Fibroblast of peridontal ligament (primary cell): ENCODE measurements at regions not wholly inside any gene's neighbourhood (a gene's known extent, or its start where the extent isn't known, plus 50 kb on each side); places are given as distances from the start of the nearest gene placed in this dataset.
"Not testable (repeated sequence)": the region's sequence is repeated elsewhere in the genome, so short reads cannot be mapped to it uniquely, and the experiment has no call there.

Experiments
- DNase-seq: peaks from one replicate; pipeline ENCODE4 v3.0.0-alpha.2; 2010; ENCODE audit errors: extremely low read depth

GRCh38 chr3:152193673-152194267 lies 75.0 kb upstream of the MBNL1 start:
- no peak for DNase-seq

GRCh38 chr3:152195206-152195605 lies 73.5 kb upstream of the MBNL1 start:
- DNase-seq = no peak

DNA sequence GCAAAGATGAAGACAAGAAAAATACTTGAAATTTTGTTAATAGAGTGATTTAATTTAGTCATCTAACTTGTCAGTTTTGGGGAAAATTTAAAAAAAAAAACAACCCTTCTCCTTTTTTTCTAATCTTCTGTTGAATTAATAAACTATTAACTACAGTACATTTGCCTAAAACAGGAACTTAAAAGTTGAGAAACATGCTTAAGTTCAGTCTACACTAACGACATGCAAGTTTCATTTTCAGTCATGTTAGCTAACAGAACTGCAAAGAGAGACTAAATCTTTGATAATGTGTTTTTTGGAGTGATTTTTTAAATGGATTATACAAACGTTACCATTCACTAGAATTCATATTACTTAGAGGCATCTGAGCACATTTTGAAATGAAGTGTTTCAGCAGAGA lies 71.9 kb upstream of the MBNL1 start:
- peak; percentile 23 for DNase-seq

- DNase-seq = peak; percentile 35
Observed at GRCh38 chr3:152197451-152197850, 71.3 kb upstream of the MBNL1 start.

DNA sequence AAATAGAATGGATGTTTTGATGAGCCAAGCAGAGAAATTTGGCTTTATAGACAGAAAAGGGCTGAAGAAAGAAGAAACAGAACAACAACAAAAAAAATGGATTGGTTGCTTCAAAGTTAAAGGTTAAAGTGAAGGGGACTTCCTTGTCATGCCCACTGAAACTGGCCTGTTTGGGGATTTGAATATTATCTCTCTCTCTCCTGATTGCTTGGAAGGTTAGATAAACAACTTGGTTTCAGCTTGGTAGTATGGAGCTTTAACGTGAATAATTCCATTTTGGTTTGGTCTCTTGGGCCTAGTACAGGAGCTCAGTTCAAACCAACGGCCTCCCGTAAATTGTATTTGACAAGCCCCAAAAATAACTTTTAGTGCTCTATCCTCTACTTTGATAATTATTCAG lies 70.8 kb upstream of the MBNL1 start:
- DNase-seq = no peak

- no peak for DNase-seq
Observed at GRCh38 chr3:152198665-152199064, 70.1 kb upstream of the MBNL1 start.

DNA sequence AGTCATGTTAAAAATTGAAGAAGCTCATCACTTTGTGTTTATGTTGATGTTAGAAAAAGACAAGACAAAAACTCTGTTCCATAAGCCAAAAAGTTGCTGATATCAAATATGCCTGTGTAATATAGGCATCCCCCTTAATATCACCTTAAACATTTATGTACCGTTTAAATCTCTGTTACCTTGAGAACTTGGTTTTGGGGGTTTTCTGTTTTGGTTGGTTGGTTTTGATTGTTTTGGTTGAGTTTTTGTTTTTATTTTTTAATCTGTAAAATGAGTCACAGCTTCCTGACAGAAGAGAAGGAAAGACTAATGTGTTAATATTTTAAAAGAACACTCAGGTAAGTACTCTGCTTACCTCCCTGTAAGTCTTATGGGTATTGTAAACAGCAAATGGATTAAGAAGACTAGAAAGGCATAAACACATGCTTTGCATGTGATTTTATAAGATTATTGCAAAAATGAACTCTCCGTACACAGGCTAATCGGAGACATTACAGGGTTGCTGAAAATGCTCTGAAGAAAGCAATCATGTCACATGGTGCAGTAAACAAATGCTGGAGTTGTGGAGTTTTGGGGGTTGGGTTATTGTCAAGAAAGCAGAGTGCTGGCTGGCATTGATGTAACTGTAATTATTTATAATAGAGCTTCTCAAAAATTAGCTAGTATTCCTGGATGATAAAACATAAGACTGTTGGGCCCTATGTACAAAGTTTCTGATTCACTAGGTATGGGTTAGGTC lies 69.5 kb upstream of the MBNL1 start:
- no peak for DNase-seq

DNA sequence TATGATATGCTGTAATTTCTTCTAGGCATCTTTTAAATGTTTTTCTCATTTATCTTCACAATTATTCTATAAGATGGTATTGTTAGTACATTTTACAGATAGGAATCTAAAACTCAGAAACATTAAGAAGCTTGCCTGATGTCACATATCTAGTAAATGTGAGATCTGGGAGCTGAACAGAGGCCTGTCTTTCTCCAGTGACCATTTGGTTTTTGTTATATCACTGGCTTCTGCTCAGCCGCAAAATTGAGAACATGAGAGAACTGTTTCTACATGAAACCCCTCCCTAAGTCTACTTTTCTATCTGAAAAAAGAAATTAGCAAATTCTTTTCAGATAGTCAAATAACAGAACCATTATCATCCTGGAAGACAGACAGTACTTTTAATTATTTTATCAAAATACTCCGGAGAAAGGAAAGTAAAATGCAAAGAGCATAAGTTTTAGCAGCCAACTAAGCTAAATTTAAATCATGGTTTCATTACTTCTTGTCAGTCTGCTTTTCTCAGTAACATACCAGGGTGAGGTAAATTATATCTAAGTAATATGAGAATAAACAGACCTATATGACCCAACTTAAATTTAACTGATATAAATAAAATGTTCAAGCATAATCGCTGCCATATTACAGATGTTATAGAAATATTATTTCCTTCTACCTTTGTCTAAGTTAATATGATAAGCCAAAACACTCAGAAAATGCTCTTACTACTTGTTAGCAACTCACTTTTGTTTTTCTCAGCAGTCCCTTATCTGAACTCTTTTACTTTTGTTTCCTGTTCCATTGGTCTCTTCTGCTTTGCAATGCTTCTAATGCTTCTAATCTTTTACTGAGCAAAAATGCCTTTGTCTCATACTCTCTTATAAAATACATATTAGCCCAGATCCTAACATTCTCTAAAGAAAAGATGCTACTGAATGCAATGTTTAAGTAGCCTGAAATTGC lies 68.0 kb upstream of the MBNL1 start:
- no peak for DNase-seq

DNA sequence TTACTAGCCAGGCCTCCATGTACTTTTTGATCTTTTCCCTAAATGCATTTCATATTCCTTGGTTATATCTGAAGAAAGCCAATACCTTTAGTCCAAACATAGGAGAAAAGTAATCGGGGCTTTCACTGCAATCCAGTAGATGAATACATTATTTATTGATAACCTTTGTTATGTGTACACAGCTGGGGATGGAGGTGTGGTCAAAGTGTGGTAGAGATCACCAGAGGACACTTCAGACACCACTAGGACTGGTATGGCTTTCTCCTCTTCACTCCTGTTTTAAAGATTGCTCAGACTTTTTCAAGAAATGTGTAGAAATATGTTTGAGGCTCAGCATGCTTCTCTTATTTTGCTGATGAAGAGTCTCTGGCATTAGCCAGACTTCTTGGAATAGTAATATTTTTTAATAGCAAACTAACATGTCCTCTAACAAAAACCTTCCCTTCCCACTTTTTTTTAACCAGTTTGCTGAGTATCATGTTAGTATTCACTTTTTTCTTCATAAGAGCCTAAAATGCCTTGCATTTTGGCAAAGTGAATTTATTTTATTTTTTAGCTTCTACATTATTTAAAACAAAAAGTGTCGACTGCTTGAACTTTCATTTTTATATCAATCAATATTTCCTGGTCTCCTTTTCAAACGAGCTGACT lies 65.6 kb upstream of the MBNL1 start:
- DNase-seq = no peak

DNA sequence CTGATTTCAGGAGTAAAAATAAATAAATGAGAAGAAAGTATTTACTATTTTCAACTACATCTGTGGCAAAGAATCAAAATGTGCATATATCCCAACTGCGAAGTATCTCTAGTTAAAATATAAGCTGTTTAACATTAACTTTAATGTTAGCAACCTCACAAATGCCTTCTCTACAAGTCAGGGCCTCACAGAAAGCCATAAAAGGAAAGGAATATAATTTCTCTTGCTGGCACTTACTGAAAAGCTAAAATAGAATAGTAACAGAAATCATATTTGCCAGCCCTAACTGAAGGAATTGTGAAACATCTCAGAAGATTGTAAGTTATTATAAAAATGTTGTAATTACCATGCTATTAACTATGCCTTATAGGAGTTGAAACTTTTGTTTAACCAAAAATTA lies 65.1 kb upstream of the MBNL1 start:
- peak; percentile 62 for DNase-seq

DNA sequence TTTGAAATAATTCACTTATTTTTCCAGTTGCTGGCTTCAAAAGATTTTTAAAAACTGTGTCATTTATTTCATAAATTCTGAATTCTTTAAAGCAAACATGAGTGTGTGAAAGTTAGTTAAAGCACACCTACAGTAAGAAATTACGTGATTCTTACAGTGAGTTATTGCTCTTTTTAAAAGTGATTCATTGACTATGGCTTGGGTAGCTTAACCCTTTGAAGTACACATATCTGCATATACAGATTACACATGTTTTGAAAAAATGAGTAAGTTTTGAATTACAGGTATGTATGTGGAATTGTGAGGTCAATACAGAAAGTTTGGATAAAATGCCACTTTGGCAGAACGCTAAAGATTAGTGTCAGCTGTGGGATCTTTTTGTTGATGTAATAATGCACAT lies 64.5 kb upstream of the MBNL1 start:
- DNase-seq = no peak

DNA sequence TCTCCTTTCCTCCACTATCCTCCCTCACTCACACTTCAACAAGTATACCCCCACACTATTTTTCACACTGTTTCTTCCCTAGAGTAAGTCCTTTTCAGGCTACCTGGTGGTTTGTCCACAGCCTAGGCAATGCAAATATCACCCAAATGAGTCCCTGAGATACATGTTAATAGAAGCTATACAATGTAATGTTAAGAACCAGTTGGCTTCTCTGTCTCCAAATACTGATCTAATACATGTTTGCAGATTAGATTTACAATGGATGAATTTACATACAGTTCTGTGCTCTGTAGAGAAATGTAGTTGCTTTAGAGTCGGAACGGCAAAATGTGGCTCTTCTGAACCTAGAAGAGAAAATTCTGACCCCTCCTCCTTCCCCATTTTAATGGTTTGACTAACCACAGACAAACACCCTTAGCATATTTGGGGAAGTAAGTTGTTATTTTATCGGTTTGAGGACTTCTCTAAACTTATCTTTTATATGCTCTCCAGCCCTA lies 63.6 kb upstream of the MBNL1 start:
- no peak for DNase-seq

DNA sequence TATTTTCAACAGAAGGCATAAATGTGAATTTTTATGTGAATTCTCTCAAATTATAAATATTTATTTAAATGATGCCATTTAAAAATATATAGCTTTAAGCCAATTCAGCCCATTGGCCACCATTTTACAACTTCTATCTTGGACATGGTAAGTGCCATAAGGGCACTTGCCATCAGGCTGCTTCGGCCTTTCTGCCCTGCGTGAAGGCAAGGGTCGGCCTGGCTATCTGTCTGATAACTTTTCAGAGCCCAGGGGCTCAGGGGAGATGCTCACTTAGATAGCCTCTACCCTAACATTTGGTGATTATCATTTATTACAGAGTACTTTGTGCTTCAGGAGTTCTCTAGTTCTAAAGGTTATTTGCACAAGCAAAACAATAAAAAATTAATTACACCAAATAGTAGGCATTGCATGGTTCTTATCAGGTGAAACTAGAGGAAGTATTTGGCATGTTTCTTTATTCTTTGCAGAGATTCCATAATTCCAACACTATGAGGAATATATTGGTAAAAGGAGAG lies 62.4 kb upstream of the MBNL1 start:
- DNase-seq = no peak

- DNase-seq = no peak
Observed at GRCh38 chr3:152208439-152208838, 60.3 kb upstream of the MBNL1 start.

GRCh38 chr3:152209060-152209459 lies 59.7 kb upstream of the MBNL1 start:
- DNase-seq = no peak

- DNase-seq = no peak
Observed at GRCh38 chr3:152209776-152210175, 59.0 kb upstream of the MBNL1 start.

DNA sequence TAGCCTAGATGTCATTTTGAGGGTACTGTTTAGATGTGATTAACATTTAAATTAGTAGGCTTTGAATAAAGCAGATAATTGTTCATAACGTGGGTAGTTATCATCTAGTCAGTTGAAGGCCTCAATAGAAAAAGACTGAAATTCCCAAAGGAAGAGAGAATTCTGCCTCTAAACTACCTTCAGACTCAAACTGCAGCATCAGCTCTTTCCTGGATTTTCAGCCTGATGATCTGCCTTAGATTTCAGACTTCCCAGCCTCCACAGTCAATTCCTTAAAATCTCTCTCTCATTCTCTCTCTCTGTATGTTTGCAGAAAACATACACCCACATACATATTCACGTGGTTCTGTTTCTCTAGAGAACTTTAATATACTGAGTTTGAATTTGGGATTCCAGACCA lies 58.0 kb upstream of the MBNL1 start:
- DNase-seq = no peak

DNA sequence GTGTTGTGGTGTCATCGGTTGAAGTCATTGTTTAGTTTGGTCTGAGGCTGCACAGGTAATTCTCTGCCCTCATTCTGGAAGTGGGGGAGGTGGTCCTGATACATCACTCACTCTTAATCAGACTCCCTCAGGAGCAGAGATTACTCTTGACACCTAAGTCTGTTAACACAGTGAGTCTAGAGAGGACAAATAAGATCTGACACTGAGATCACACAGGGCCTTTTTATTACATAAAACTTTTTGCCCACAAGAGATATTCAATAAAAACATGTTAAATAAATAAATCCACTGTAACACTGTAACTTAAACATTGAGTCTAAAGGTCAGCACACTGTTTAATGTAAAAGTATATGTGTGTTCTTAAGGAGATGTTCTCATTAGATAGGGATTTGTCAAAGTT lies 57.1 kb upstream of the MBNL1 start:
- no peak for DNase-seq

DNA sequence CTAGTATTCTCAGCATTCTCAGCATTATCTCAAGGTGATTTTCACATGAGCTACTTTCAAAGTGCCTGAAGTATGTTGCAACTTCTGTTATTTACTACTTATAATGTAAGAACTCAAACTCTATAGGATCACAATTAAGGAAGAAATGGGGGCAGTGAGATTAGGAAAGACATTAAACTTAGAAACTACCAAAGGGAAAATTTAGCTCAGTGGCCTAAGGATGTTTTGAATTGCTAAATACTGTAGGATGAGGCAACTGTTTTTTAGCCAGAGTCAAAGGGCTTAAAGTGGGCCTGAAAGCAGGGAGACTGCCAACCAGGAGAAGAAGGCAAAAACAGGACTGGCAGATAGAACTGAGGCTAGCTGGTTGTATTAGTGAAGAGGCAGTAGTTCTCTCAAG lies 55.5 kb upstream of the MBNL1 start:
- DNase-seq = peak; percentile 44

- DNase-seq = no peak
Observed at GRCh38 chr3:152213938-152214337, 54.8 kb upstream of the MBNL1 start.

DNA sequence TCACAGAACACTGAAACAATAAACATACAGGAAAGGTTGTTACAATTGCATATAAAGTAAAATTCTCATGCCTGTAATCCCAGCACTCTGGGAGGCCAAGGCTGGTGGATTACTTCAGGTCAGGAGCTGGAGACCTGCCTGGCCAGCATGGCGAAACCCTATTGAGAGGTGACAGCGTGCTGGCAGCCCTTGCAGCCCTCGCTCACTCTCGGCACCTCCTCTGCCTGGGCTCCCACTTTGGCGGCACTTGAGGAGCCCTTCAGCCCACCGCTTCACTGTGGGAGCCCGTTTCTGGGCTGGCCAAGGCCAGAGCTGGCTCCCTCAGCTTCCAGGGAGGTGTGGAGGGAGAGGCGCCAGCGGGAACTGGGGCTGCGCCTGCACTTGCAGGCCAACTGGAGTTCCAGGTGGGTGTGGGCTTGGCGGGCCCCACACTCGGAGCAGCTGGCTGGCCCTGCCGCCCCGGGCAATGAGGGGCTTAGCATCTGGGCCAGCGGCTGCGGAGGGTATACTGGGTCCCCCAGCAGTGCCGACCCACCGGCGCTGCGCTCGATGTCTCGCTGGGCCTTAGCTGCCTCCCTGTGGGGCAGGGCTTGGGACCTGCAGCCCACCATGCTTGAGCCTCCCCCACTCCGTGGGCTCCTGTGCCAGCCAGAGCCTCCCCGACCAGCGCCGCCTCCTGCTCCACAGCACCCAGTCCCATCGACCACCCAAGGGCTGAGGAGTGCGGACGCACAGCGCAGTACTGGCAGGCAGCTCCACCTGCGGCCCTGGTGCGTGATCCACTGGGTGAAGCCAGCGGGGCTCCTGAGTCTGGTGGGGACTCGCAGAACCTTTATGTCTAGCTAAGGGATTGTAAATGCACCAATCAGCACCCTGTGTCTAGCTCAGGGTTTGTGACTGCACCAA lies 51.5 kb upstream of the MBNL1 start:
- not testable (repeated sequence) for DNase-seq
